SK-N-SH (cell line): ENCODE measurements at regions not wholly inside any gene's neighbourhood (a gene's known extent, or its start where the extent isn't known, plus 50 kb on each side); places are given as distances from the start of the nearest gene placed in this dataset.

ENCODE experiments used
- MXI1 ChIP-seq: IDR thresholded peaks from 2 replicates; pipeline ENCODE4 v1.6.1; 2012; ENCODE audit warnings: mild to moderate bottlenecking, low read depth, low read length, improper control_type of control experiment
- POLR2AphosphoS5 ChIP-seq: IDR thresholded peaks from 2 replicates; pipeline ENCODE4 v1.6.1; 2012; ENCODE audit warnings: low read depth, low read length
- RAD21 ChIP-seq: IDR thresholded peaks from 2 replicates; pipeline ENCODE4 v1.6.1; 2012; ENCODE audit warnings: mild to moderate bottlenecking, low read length
- TAF1 ChIP-seq: IDR thresholded peaks from 2 replicates; pipeline ENCODE4 v1.6.1; 2012; ENCODE audit warnings: low read depth, mild to moderate bottlenecking, low read length, moderate library complexity, borderline replicate concordance
- TF ChIP-seq, protein P1 (sequence below): IDR thresholded peaks from 2 replicates; pipeline ENCODE4 v1.6.1; 2012; ENCODE audit warnings: mild to moderate bottlenecking, low read depth, low read length, moderate library complexity
- TF ChIP-seq, protein P2 (sequence below): fragments of 200-600 bp; sonication (generic); IDR thresholded peaks from 2 replicates; pipeline ENCODE4 v1.6.1; 2017; ENCODE audit warnings: antibody characterized with exemption, mild to moderate bottlenecking, moderate library complexity

DNA sequence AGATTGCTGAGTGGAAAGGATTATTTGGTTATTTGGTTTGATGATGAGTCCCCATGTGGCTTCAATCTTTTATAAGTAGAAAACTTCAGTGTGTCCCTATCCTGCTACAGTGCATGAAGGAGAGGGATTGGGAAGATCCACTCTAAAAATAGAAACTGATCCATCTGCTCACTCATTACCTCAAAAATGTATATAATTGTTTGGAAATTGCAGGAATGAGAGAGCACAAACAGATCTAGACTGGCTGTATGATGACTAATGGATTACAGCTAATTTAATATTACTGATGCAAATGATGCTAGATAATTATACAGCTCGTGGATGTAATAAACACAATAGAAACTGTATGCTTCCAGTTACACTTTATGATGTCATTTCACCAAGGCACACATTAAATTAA, 625.3 kb upstream of the PRR20A start:
- TF ChIP-seq, protein P1, sequence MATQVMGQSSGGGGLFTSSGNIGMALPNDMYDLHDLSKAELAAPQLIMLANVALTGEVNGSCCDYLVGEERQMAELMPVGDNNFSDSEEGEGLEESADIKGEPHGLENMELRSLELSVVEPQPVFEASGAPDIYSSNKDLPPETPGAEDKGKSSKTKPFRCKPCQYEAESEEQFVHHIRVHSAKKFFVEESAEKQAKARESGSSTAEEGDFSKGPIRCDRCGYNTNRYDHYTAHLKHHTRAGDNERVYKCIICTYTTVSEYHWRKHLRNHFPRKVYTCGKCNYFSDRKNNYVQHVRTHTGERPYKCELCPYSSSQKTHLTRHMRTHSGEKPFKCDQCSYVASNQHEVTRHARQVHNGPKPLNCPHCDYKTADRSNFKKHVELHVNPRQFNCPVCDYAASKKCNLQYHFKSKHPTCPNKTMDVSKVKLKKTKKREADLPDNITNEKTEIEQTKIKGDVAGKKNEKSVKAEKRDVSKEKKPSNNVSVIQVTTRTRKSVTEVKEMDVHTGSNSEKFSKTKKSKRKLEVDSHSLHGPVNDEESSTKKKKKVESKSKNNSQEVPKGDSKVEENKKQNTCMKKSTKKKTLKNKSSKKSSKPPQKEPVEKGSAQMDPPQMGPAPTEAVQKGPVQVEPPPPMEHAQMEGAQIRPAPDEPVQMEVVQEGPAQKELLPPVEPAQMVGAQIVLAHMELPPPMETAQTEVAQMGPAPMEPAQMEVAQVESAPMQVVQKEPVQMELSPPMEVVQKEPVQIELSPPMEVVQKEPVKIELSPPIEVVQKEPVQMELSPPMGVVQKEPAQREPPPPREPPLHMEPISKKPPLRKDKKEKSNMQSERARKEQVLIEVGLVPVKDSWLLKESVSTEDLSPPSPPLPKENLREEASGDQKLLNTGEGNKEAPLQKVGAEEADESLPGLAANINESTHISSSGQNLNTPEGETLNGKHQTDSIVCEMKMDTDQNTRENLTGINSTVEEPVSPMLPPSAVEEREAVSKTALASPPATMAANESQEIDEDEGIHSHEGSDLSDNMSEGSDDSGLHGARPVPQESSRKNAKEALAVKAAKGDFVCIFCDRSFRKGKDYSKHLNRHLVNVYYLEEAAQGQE, result no peak
- no peak for TF ChIP-seq TAF1
- no peak for TF ChIP-seq RAD21
- no peak for TF ChIP-seq MXI1
- TF ChIP-seq POLR2AphosphoS5, result no peak
- TF ChIP-seq, protein P2, sequence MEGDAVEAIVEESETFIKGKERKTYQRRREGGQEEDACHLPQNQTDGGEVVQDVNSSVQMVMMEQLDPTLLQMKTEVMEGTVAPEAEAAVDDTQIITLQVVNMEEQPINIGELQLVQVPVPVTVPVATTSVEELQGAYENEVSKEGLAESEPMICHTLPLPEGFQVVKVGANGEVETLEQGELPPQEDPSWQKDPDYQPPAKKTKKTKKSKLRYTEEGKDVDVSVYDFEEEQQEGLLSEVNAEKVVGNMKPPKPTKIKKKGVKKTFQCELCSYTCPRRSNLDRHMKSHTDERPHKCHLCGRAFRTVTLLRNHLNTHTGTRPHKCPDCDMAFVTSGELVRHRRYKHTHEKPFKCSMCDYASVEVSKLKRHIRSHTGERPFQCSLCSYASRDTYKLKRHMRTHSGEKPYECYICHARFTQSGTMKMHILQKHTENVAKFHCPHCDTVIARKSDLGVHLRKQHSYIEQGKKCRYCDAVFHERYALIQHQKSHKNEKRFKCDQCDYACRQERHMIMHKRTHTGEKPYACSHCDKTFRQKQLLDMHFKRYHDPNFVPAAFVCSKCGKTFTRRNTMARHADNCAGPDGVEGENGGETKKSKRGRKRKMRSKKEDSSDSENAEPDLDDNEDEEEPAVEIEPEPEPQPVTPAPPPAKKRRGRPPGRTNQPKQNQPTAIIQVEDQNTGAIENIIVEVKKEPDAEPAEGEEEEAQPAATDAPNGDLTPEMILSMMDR, result no peak
